GM12864 (cell line): ENCODE measurements at regions not wholly inside any gene's neighbourhood (a gene's known extent, or its start where the extent isn't known, plus 50 kb on each side); places are given as distances from the start of the nearest gene placed in this dataset.

Experiments
- DNase-seq: peaks from one replicate; pipeline ENCODE4 v3.0.0-alpha.2; 2011; ENCODE audit warnings: low read depth
- H3K4me3 ChIP-seq: 2 replicates; pipeline ENCODE4 v1.5.1; 2011; ENCODE audit warnings: mild to moderate bottlenecking, low read depth, low read length, control low read depth
- TF ChIP-seq, protein P1 (sequence below): IDR thresholded peaks from 2 replicates; pipeline ENCODE4 v1.5.1; 2011; ENCODE audit warnings: low read depth, mild to moderate bottlenecking, moderate library complexity, low read length, control low read depth, inconsistent platforms; ENCODE audit errors: missing control alignments

DNA sequence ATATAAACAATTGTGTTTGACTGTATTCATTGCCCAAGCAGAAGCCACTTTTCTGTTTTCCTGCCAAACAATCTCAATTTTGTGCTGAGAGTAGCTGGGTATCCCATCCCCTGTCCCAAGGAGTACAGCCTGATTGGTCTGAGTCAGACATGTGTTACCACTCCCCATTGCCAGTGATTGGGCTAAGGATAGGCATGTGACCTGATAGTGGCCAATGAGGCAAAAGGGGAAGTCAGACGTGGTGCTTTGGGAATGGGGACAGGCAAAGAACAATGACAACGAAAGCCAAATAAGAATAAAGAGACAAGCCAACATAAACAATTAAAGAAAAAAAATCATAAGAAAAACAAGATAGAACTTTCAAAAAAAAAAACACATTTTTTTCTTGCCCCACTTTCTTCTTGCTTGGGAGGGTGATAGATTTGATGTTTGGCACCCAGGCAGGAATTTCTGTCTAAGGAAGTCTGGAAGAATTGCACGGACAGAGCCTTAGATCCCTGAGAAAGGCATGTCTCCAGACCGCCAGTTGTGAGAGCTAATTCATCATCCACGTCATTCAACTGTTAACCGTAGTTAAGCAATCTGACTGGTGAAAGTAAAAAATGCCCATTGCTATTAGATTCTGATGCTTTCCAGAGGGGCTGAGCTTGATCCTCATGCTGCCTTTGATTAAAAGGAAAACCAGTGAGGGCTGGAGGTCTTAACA lies 626.6 kb upstream of the TMEM132C start:
- TF ChIP-seq, protein P1, sequence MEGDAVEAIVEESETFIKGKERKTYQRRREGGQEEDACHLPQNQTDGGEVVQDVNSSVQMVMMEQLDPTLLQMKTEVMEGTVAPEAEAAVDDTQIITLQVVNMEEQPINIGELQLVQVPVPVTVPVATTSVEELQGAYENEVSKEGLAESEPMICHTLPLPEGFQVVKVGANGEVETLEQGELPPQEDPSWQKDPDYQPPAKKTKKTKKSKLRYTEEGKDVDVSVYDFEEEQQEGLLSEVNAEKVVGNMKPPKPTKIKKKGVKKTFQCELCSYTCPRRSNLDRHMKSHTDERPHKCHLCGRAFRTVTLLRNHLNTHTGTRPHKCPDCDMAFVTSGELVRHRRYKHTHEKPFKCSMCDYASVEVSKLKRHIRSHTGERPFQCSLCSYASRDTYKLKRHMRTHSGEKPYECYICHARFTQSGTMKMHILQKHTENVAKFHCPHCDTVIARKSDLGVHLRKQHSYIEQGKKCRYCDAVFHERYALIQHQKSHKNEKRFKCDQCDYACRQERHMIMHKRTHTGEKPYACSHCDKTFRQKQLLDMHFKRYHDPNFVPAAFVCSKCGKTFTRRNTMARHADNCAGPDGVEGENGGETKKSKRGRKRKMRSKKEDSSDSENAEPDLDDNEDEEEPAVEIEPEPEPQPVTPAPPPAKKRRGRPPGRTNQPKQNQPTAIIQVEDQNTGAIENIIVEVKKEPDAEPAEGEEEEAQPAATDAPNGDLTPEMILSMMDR = no peak
- no peak for DNase-seq
- no peak overlapping the region for H3K4me3 ChIP-seq

DNA sequence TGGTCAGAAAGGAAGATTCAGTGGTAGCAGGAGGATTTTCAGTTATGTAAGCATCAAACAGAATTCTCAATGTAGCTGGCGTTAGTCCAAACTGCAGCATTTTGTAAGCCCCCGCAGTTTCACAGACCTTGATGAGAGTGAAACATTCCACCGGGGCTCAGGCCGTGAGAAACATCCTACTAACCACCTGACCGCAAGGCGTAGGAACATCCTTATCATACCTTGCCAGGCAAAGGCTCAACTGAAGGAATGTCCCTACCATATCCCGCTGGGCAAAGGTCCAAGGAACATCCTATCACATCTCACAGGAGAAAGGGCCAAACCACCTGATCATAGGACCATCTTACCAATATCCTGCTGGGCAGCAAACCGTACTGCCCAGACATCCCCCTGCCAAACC lies 624.8 kb upstream of the TMEM132C start:
- DNase-seq = no peak
- TF ChIP-seq, protein P1 = no peak
- H3K4me3 ChIP-seq = no peak overlapping the region

DNA sequence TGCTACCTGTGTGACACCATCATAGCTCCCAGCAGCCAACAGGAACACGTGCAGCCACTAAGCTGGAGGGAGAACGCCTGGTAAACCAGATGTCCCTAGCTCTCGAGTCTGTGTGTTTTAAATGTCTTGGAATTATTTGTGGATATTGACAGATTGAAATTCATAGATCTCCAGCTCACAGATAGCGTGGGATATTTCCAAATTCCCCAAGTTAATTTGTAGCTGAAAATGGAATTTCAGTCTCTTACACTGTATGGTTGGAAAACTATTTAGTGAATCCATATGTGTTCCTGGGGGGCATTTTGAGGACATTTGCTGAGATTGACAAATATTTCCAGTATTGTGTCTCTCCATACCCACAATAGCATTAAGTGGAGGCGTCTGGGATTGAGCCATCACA lies 618.6 kb upstream of the TMEM132C start:
- H3K4me3 ChIP-seq = no peak overlapping the region
- DNase-seq = no peak
- TF ChIP-seq, protein P1 = no peak

DNA sequence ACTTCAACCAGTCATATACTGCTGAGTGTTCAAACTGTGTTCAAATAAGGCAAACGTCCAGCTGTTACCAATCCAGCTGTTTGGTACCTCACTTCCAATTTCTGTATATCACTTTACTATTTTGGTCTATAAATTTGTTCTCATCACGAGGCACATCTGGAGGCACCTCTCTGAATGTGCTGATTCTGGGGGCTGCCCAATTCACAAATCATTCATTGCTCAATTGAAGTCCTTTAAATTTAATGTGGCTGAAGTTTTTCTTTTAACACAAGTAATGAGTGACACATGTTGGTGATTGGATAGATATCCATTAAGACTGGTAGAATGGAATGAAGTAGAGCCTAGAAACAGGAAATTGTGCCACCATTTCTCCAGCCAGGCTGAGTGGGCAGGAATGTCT lies 617.0 kb upstream of the TMEM132C start:
- DNase-seq = no peak
- H3K4me3 ChIP-seq = no peak overlapping the region
- TF ChIP-seq, protein P1 = no peak

DNA sequence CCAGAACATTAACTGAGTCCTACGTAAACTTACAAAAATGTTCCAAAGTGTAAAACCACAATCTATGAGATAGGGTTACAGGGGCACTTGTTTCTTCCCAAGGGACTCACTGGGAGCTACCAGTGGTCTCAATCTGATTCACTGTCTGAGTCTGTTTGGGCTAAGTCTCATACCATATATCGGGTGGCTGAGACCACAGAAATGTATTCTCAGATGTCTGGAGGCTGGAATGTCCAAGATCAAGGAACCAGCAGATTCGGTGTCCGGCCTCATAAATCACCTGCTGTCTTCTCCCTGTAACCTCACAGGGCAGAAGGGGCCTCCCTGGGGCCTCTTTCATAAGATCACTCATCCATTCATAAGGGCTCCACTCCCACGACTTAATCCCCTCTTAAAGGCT lies 616.3 kb upstream of the TMEM132C start:
- DNase-seq = no peak
- TF ChIP-seq, protein P1 = no peak
- H3K4me3 ChIP-seq = no peak overlapping the region

DNA sequence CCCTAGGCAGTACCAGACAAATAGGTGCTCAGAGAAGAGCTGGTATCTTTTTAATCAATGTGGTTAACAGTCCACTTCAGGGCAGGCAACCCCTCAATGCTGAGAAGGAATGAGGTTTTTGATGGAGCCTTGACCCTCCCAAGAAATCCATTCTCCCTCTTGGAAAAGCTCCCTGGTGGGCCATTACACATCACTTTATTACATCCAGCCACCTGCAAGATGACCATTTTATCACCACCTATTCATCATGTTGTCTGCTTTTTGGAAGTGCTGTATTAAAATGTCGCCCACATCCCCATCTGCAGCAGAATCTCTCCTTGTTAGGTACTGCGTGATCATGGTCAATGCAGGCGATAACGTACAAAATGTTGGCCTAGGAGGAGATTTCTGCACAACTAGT lies 614.7 kb upstream of the TMEM132C start:
- no peak for DNase-seq

More for the DNA sequence above, 614.7 kb upstream of the TMEM132C start:
- TF ChIP-seq, protein P1 = no peak
- H3K4me3 ChIP-seq = no peak overlapping the region
